ENCODE measurements at regions not wholly inside any gene's neighbourhood (a gene's known extent, or its start where the extent isn't known, plus 50 kb on each side); places are given as distances from the start of the nearest gene placed in this dataset.

GRCh38 chr20:7818477-7818876 lies 121.8 kb downstream of the HAO1 start:
- no peaks in the 10 kb centered on the region for H3K27me3 ChIP-seq (ENCODE audit: insufficient read depth)
- H3K27ac Mint-ChIP-seq = no peak overlapping the region
- no peak overlapping the region for H3K4me3 ChIP-seq
- ATAC-seq = no peak
- H3K79me2 ChIP-seq (replicated peaks; ENCODE audit: insufficient read depth) = no peaks in the 10 kb centered on the region
- no peak for DNase-seq (ENCODE audit: low spot score)
- H4K20me1 ChIP-seq (replicated peaks; ENCODE audit: insufficient read depth) = no peaks in the 10 kb centered on the region
- H3K27me3 Mint-ChIP-seq (ENCODE audit: insufficient read depth, low read depth, poor library complexity) = no peaks in the 10 kb centered on the region
- no peaks in the 10 kb centered on the region for H3K4me1 ChIP-seq (ENCODE audit: insufficient read depth)
- H3F3A ChIP-seq (replicated peaks; ENCODE audit: low read depth) = no peaks in the 10 kb centered on the region
- no peak overlapping the region for H3K4me3 Mint-ChIP-seq
- H3K9me2 ChIP-seq (ENCODE audit: insufficient read depth) = peaks cover 4% of the 10 kb centered on the region; the same call in 1 of the 2 replicates
- no peak for TF ChIP-seq EZH2 (IDR thresholded peaks at IDR 0.05; ENCODE audit: low read depth, unreplicated experiment)
- no peak for TF ChIP-seq NANOG (IDR thresholded peaks at IDR 0.05; ENCODE audit: borderline replicate concordance)
- TF ChIP-seq, protein P1, sequence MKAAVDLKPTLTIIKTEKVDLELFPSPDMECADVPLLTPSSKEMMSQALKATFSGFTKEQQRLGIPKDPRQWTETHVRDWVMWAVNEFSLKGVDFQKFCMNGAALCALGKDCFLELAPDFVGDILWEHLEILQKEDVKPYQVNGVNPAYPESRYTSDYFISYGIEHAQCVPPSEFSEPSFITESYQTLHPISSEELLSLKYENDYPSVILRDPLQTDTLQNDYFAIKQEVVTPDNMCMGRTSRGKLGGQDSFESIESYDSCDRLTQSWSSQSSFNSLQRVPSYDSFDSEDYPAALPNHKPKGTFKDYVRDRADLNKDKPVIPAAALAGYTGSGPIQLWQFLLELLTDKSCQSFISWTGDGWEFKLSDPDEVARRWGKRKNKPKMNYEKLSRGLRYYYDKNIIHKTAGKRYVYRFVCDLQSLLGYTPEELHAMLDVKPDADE (IDR thresholded peaks at IDR 0.05) = no peak
- TF ChIP-seq, protein P2, sequence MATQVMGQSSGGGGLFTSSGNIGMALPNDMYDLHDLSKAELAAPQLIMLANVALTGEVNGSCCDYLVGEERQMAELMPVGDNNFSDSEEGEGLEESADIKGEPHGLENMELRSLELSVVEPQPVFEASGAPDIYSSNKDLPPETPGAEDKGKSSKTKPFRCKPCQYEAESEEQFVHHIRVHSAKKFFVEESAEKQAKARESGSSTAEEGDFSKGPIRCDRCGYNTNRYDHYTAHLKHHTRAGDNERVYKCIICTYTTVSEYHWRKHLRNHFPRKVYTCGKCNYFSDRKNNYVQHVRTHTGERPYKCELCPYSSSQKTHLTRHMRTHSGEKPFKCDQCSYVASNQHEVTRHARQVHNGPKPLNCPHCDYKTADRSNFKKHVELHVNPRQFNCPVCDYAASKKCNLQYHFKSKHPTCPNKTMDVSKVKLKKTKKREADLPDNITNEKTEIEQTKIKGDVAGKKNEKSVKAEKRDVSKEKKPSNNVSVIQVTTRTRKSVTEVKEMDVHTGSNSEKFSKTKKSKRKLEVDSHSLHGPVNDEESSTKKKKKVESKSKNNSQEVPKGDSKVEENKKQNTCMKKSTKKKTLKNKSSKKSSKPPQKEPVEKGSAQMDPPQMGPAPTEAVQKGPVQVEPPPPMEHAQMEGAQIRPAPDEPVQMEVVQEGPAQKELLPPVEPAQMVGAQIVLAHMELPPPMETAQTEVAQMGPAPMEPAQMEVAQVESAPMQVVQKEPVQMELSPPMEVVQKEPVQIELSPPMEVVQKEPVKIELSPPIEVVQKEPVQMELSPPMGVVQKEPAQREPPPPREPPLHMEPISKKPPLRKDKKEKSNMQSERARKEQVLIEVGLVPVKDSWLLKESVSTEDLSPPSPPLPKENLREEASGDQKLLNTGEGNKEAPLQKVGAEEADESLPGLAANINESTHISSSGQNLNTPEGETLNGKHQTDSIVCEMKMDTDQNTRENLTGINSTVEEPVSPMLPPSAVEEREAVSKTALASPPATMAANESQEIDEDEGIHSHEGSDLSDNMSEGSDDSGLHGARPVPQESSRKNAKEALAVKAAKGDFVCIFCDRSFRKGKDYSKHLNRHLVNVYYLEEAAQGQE (IDR thresholded peaks at IDR 0.05; ENCODE audit: unreplicated experiment) = no peak
- no peak for TF ChIP-seq POLR2AphosphoS5 (IDR thresholded peaks at IDR 0.05; ENCODE audit: low read depth)
- no peak for TF ChIP-seq ZNF114 (CRISPR knock-in tag; IDR thresholded peaks at IDR 0.05)
- no peak for TF ChIP-seq CREB1 (CRISPR knock-in tag; IDR thresholded peaks at IDR 0.05; ENCODE audit: low read depth)
- no peak for TF ChIP-seq ZNF462 (CRISPR knock-in tag; IDR thresholded peaks at IDR 0.05)
- no peak for TF ChIP-seq ZNF331 (CRISPR knock-in tag; IDR thresholded peaks at IDR 0.05; ENCODE audit: low read depth)
- no peak for TF ChIP-seq CTCF (conservative IDR thresholded peaks at IDR 0.05; ENCODE audit: low read depth in 2 of 2)
- no peak for TF ChIP-seq EZH2phosphoT487 (IDR thresholded peaks at IDR 0.05; ENCODE audit: unreplicated experiment)
- no peak for TF ChIP-seq JUNB (IDR thresholded peaks at IDR 0.05; ENCODE audit: unreplicated experiment)
- no peak for TF ChIP-seq STAT1 (IDR thresholded peaks at IDR 0.05; ENCODE audit: unreplicated experiment)
- peaks cover 5% of the 10 kb centered on the region; the same call in 2 of the 3 replicates for H3K9me3 Mint-ChIP-seq
- no peaks in the 10 kb centered on the region for H3K4me1 Mint-ChIP-seq
- H3K27ac ChIP-seq (ENCODE audit: low read depth) = no peak overlapping the region
- no peaks in the 10 kb centered on the region for H3K36me3 Mint-ChIP-seq (ENCODE audit: low read depth)
- no peaks in the 10 kb centered on the region for H3K36me3 ChIP-seq (ENCODE audit: insufficient read depth)
- H3K4me2 ChIP-seq = no peak overlapping the region
- H2AFZ ChIP-seq = no peak overlapping the region

All from GM23338 (cell line).